ENCODE measurements at regions not wholly inside any gene's neighbourhood (a gene's known extent, or its start where the extent isn't known, plus 50 kb on each side); places are given as distances from the start of the nearest gene placed in this dataset.

DNA sequence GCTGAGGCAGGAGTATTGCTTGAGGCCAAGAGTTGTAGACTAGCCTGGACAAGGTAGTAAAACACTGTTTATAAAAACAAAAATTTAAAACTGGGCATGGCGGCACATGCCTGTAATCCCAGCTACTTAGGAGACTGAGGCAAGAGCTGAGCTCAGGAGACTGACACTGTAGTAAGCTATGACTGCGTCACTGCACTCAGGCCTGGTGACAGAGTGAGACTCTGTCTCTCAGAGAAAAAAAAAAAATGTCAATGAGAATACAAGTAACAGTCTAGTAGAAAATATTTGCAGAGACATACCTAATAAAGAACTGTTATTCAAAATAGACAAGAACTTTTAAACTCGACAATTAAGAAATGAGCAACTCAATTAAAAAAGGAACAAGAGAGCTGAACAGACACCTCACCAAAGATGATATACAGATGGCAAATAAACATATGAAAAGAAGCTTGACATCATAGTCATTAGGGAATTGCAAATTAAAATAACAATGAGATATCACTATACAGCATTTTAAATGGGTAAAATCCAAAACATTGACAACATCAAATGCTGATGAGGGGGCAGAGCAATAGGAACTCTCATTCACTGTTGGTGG is 624.3 kb upstream of the ZEB2 start:
- FAIRE-seq: no peak

DNA sequence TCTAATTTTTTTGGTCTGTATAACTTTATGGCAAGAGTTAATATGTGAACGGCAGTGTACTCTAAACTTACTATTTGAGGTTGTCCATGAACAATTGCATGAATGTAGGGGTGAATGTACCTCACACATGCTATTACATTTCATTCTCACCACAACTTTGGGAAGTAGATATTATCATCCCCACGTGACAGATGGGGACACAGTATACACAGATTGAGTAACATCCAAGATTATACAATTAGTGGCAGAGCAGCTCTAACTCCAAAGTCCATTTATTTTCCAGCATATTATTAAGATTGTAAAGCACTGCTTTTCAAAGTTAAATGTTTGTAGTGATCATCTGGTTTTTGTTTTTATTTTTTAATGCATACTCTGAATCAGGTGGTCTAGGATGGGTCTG is 622.1 kb upstream of the ZEB2 start:
- FAIRE-seq: no peak

- no peak for FAIRE-seq
These were observed 620.7 kb upstream of the ZEB2 start for GRCh38 chr2:145140658-145141057.

- no peak for FAIRE-seq
These were observed 618.7 kb upstream of the ZEB2 start for GRCh38 chr2:145138626-145139025.

DNA sequence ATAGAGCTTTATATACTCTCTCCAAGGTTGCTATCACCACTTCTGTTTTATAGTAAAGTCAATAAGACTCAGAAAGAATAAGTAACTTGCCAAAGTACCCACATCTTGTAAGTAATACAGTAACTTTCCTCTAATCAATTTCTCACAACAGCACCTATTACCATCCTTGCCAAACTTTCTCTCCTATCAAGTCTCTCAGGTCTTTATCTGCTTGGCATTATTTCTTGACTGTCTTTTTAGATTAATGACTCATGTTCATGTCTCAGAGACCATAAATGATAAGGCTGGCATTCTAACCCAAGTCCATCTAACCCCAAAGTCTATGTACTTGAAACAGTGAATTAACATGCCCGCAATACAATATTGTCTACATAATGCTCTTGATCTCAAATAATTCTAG is 618.0 kb upstream of the ZEB2 start:
- no peak for FAIRE-seq

DNA sequence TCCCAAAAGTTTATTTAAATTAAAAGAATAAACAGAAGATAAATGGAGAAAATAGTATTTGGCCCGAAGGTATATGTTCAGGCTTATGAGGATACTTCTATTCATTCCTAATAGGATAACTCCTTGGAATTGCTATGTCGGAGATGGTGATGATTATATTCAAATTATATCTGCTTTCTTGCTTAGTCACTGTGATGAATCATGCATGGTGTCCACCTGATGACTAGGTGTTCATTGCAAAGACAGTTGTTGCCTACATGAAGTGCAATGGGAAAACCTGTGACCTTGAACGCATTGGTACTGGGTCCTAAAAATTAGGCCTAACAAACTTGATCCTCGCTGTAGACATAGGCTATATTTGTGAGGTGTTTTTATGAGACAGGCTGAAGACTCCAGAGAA is 617.3 kb upstream of the ZEB2 start:
- FAIRE-seq: no peak

- FAIRE-seq: no peak
These were observed 616.8 kb upstream of the ZEB2 start for GRCh38 chr2:145136702-145137101.

DNA sequence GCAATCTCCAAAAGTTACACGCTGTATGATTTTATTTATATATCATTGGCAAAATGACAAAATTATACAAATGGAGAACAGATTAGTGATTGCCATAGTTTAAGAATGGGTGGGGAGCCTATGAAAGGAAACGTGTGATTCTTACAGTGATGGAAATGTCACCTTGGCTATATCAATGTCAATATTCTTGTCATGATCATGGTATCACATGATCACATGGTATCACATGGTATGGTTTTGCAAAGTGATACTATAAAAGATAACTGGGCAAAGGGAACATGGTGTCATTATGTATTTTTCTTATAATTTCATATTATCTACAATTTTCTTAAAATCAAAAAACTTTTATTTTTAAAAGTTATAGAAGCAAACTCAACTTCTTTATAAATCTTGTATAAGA is 606.2 kb upstream of the ZEB2 start:
- FAIRE-seq: no peak

- no peak for FAIRE-seq
These were observed 604.2 kb upstream of the ZEB2 start for GRCh38 chr2:145124085-145124484.

DNA sequence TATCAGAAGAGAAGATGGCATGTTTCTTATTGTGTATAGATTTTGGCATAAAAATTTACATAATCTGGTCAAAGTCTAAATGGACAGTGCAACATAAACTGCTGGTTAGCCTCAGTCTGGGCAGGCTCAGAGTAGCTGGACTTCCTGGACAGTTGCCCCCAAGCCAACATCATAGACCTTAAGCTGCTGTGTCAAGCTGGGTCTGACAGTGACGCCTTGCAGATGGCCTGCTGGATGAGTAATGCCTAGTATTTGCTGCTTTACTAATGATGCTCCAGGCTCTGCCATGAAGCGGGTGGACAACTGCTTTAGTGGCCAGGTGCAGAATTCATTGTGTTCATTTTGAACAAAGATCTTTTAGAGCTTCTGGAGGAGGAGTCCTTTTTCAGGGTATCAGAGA is 603.7 kb upstream of the ZEB2 start:
- no peak for FAIRE-seq

- no peak for FAIRE-seq
These were observed 599.3 kb upstream of the ZEB2 start for GRCh38 chr2:145119225-145119624.

GRCh38 chr2:145116834-145117725 is 597.2 kb upstream of the ZEB2 start:
- FAIRE-seq: no peak

GRCh38 chr2:145116056-145116455 is 596.1 kb upstream of the ZEB2 start:
- no peak for FAIRE-seq

DNA sequence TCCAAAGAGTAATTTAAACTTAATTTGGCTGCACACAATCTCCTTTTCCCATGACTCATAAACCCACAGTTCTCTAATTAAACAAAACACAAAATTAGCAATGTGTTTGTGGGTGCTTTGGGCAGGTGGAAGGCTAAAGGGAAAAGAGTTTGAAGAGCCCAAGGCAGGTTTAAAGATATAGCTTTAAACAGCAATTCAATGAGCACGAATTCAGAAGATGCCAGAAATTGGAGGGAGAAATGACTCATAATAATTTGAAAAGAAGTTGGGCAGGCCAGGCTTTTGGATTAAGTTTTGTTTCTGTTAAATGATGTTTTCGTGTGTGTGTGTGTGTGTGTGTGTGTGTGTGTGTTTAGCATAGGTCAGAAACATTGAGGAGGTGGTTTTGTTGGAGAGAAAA is 594.8 kb upstream of the ZEB2 start:
- FAIRE-seq: no peak

DNA sequence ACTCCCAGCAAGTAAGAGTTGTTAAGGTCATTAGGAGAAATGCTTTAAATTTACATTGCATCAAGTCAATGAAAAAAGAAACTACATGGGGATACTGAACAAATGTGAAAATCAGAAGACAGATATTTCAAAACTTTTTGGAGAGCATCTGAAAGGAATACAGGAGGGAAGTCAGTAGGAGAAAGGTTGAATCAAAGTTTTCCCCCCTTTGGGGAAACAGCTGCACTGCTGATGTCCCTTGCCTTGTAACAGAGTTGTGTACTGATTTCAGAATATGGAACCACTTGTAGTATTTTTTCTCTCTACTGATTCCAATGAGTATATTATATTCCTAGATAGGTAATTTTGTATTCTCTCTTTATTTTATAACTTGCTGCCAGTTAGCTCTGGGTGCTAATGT is 592.5 kb upstream of the ZEB2 start:
- FAIRE-seq: no peak

- no peak for FAIRE-seq
These were observed 590.9 kb upstream of the ZEB2 start for GRCh38 chr2:145110668-145111356.

DNA sequence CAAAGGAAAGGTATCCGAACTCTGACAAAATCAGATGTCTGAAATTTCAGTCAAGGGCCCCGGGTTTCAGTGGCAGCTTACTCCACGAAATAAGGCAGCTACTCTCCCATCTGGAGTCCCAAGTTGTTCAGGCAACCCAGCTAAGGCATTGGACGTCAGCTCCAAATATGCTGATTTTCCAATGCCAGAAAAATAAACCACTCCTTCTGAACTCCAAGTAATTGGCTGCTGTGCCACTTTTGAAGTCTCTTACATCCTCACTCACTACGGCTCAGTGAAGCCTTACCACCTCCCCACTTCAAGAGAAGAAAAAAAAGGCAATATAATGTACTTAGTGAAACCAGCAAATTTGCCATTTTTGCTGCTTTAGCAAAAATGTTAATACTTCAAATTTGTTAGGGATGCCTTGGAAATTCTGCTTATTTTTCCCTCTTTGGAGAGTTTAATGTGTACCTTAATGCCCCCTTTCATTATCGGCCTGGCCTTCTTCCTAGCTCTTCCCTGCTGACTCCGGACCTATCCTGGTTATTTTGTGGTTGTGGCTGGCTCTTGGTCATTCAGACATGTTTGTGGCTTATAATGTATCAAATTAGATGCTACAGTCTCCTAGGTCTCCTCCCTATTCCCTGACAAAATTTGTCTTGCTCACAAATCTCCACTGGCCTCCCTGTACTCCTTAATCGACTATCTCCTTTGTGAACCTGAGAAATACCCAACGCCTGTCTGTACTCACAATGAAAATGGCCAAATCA is 589.2 kb upstream of the ZEB2 start:
- FAIRE-seq: no peak

DNA sequence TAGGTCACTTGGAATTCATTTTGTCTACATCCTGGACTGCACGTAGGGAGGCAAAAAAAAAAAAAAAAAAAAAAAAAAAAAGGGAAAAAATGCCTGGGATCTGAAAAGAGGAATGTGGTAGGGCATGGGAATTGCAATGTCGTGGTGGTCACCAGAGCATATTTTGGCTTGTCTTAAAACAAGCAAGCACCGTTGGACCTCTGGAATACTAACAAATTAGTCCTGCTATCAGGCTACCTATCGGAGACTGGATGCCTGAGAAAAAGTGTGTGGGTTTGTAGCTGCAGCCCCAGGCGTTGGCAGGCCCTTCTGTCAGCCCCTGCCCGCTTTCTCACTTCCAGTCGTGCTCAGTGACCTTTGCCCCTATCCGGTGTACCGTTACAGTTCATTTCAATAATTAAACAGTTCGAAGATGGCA is 588.5 kb upstream of the ZEB2 start:
- no peak for FAIRE-seq

DNA sequence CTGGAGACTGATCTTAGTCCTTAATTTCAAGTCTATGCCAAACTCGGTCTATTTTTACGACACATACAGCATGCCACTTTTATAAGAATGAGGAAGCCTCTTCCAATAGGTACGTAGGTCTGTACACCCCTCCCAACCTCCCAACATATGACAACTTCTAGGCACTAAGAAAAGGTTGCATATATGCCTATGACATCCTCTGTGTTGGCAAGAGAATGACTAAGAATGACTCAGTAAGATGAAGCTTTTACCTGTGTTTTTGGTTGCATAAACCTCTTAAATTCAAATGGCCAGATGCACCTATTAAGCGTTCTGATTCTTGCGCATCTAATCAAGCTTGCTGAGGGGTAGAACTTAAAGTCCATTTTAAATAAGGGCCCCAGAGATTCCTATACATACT is 586.4 kb upstream of the ZEB2 start:
- no peak for FAIRE-seq

GRCh38 chr2:145102706-145103105 is 582.8 kb upstream of the ZEB2 start:
- no peak for FAIRE-seq

DNA sequence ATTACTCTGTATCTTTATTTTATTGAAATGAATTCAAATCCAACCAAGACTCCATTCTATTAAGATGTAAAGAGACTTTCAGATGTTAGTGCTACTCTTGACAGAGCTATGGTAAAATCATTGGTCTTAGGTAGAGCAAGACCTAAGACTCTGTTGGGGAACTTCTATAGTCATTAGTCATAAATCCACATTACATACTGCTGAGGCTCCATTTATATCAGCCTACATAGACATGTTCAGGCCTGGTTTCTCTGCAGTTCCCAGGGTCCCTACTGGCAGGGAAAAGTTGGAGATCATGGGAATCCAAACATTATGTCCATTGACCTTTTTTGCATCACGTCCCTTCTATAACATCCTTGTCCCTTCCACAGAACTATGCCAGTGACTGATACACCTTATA is 580.4 kb upstream of the ZEB2 start:
- no peak for FAIRE-seq

DNA sequence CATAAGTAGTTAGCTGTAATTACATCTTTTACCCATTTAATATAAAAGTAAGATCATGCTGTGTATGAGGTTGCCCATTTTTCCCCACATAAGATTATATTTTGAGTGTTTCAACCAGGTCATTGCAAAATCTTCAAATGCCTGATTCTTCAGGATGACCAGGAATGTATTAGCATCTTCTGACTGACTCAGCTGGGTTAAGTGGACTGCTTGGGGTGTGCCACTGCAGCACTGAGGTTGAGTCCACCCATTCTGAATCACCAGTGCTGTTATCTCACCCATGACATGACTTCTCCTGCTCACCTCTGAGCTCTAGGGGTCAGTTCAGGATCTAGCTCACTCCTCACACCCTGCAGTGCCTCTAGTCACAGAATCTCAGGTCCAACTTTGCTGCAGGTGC is 576.7 kb upstream of the ZEB2 start:
- FAIRE-seq: no peak

All from colon (tissue), 2 donors.